Stimulated activated effector memory CD8-positive, alpha-beta T cell treated with anti-CD3 and anti-CD28 coated beads, Interleukin-12 subunit alpha, Interleukin-12 subunit beta, amount 100 ng/mL, for 72 hours (primary cell): ENCODE measurements at regions not wholly inside any gene's neighbourhood (a gene's known extent, or its start where the extent isn't known, plus 50 kb on each side); places are given as distances from the start of the nearest gene placed in this dataset.
A peak's percentile ranks its signal among the peaks of the same experiment; 100 is the strongest.

ENCODE experiments used
- ATAC-seq: fragments of 150-1000 bp; cut with Tn5 transposase; 2 replicates; pipeline ENCODE4 v1.10.0; 2021
- DNase-seq, 2 donors: peaks; one replicate each; pipeline ENCODE4 v3.0.0; 2021 to 2022; ENCODE audit warnings: low spot score in 2 of 2
- H3K27ac Mint-ChIP-seq: one replicate; pipeline ENCODE4 v1.8.0; 2022; ENCODE audit warnings: mild to moderate bottlenecking, mixed read lengths
- H3K36me3 Mint-ChIP-seq: one replicate; pipeline ENCODE4 v1.8.0; 2022; ENCODE audit warnings: mild to moderate bottlenecking, mixed read lengths
- H3K4me1 Mint-ChIP-seq: one replicate; pipeline ENCODE4 v1.8.0; 2022; ENCODE audit warnings: mixed read lengths
- H3K4me3 Mint-ChIP-seq: one replicate; pipeline ENCODE4 v1.8.0; 2022; ENCODE audit warnings: mild to moderate bottlenecking, mixed read lengths
- H3K9me3 Mint-ChIP-seq: one replicate; pipeline ENCODE4 v1.8.0; 2022; ENCODE audit warnings: mixed read lengths

DNA sequence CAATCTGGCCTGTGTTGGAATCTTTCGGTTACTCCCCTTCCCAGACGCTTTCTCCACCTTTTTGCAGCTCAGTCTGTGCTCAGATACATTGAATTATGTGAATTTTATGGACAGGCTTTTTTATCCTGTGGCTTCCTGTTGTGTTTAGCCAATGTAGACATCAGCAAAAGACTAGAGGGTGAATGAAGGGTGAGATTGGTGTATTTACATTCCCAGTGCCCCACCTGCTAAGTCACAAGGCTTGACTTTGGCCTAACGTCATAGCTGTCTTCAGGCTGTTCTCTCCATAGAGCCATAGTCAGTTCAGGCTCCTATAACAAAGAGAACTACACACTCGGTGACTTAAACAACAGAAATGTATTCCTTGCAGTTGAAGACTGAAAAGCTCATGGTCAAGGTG, 97.5 kb upstream of the FSHB start:
- H3K9me3 Mint-ChIP-seq: no peaks in the 10 kb centered on the region
- DNase-seq (no peak), ATAC-seq (no peak)
- H3K36me3 Mint-ChIP-seq: no peaks in the 10 kb centered on the region
- H3K4me3 Mint-ChIP-seq: no peak overlapping the region
- no peak overlapping the region for H3K27ac Mint-ChIP-seq
- H3K4me1 Mint-ChIP-seq: no peaks in the 10 kb centered on the region

- no peaks in the 10 kb centered on the region for H3K36me3 Mint-ChIP-seq
- no peak overlapping the region for H3K27ac Mint-ChIP-seq
- H3K4me1 Mint-ChIP-seq: no peaks in the 10 kb centered on the region
- no peak overlapping the region for H3K4me3 Mint-ChIP-seq
- H3K9me3 Mint-ChIP-seq: no peaks in the 10 kb centered on the region
- peak; percentile 26 for ATAC-seq
- no peak for DNase-seq
These were observed 87.6 kb upstream of the FSHB start for GRCh38 chr11:30143098-30143705.

DNA sequence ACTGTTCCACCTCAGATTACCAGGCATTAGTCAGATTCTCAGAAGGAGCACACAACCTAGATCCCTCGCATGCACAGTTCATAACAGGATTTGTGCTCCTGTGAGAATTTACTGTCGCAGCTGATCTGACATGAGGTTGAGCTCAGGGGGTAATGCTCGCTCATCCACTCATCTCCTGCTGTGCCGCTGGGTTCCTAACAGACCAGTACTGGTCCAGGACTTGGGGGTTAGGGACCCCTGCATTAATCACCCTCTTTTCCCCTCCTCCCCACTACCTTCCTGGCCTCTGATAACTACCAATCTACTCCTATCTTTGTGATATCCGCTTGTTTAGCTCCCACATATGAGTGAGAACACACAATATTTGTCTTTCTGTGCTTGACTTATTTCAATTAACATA, 83.5 kb upstream of the FSHB start:
- Mint-ChIP-seq H3K4me3 (no peak overlapping the region), H3K4me1 (no peaks in the 10 kb centered on the region), H3K36me3 (no peaks in the 10 kb centered on the region), H3K27ac (no peak overlapping the region), H3K9me3 (no peaks in the 10 kb centered on the region)
- no peak for DNase-seq
- no peak for ATAC-seq

GRCh38 chr11:30149998-30150397, 80.8 kb upstream of the FSHB start:
- H3K9me3 Mint-ChIP-seq: no peaks in the 10 kb centered on the region
- no peak overlapping the region for H3K4me3 Mint-ChIP-seq
- ATAC-seq: no peak

DNA sequence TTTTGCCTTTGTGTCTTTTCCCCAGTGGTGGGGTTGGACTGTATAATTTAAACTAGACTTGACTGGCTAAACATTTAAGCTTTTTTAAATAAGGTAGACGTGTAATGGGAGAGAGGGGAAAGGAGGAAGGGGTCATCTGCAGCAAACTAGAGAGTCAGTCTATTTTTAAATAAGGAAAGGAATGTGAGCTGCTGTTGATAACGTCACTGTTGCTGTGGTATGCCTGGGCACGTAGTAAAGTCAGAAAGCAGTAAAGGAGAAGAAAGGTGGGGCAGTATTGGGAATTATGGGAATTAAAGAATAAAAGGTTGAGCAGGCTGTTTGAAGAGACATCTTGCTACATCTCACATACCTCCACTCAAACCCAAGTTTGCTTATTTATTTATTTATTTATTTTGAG, 80.4 kb upstream of the FSHB start:
- Mint-ChIP-seq H3K4me1 (no peaks in the 10 kb centered on the region), H3K27ac (no peak overlapping the region), H3K4me3 (no peak overlapping the region), H3K36me3 (no peaks in the 10 kb centered on the region), H3K9me3 (no peaks in the 10 kb centered on the region)
- ATAC-seq: no peak
- DNase-seq: no peak

More at GRCh38 chr11:30149998-30150397, 80.8 kb upstream of the FSHB start:
- no peak for DNase-seq
- no peaks in the 10 kb centered on the region for H3K36me3 Mint-ChIP-seq
- H3K4me1 Mint-ChIP-seq: no peaks in the 10 kb centered on the region
- no peak overlapping the region for H3K27ac Mint-ChIP-seq

GRCh38 chr11:30153008-30153407, 77.8 kb upstream of the FSHB start:
- no peak for ATAC-seq
- DNase-seq: no peak
- H3K4me3 Mint-ChIP-seq: no peak overlapping the region

DNA sequence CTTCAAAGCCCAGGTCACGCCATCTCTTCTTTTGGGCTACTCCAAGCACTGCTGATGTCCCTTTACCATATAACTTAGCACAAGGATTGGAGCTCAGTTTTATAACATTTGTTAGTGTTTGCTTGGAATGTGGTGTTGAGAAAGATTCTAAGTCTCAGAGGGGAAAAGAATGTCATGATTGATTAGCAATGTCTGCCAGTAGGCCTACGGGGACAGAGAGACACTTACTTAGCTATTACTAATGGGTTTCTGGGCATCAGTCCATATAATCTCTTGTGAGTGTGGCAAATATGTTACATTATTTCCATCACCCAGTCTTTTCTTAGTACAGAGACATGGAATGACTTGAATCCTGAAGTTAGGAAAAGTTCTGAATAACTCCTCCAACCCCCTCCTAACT, 75.4 kb upstream of the FSHB start:
- no peak overlapping the region for H3K27ac Mint-ChIP-seq
- no peaks in the 10 kb centered on the region for H3K9me3 Mint-ChIP-seq
- no peaks in the 10 kb centered on the region for H3K4me1 Mint-ChIP-seq
- no peak overlapping the region for H3K4me3 Mint-ChIP-seq
- no peaks in the 10 kb centered on the region for H3K36me3 Mint-ChIP-seq
- DNase-seq: no peak
- ATAC-seq: no peak

More at GRCh38 chr11:30153008-30153407, 77.8 kb upstream of the FSHB start:
- Mint-ChIP-seq H3K27ac (no peak overlapping the region), H3K9me3 (no peaks in the 10 kb centered on the region), H3K36me3 (no peaks in the 10 kb centered on the region), H3K4me1 (no peaks in the 10 kb centered on the region)

DNA sequence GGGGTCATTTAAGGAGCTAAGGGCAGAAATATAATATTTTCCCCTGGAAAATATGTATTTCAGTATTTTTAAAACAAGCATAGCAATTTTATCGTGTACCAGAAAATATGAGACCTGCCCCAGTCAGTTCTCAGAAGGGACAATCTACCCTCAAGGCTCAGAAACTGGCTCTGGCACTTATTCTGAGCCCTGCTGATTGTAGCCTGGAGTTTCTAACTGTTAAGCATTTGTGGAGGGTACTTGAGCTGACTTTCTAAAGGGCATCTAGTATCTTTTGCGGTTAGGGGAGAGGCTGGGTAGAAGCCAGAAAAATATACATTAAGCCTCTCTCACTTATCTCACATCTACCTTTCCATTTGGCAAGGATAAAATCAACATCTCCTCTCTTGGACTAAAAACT, 71.3 kb upstream of the FSHB start:
- H3K4me1 Mint-ChIP-seq: no peaks in the 10 kb centered on the region
- H3K36me3 Mint-ChIP-seq: no peaks in the 10 kb centered on the region
- H3K27ac Mint-ChIP-seq: no peak overlapping the region
- H3K9me3 Mint-ChIP-seq: peaks cover 2% of the 10 kb centered on the region
- no peak for ATAC-seq
- H3K4me3 Mint-ChIP-seq: no peak overlapping the region
- no peak for DNase-seq

DNA sequence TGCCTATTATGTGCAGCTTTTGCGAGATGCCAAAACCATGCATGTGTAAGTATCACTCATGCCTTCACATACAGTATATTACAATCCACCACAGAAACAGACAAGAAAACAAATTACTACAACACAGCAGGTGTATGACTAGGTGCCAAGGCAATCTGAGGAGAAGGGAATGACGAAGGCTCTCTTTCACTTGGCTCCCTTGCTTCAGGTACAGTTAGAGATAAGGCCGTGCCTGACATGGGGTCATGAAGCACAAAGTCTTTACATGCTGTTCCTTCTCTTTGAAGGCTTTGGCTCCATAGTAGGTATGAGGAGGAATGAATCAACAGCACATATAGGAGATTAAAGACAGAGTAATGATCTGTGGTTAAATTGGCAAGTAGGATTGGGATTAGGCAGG, 65.2 kb upstream of the FSHB start:
- Mint-ChIP-seq H3K4me3 (no peak overlapping the region), H3K4me1 (no peaks in the 10 kb centered on the region), H3K36me3 (no peaks in the 10 kb centered on the region), H3K27ac (no peak overlapping the region), H3K9me3 (peaks cover 2% of the 10 kb centered on the region)
- no peak for DNase-seq
- ATAC-seq: no peak

DNA sequence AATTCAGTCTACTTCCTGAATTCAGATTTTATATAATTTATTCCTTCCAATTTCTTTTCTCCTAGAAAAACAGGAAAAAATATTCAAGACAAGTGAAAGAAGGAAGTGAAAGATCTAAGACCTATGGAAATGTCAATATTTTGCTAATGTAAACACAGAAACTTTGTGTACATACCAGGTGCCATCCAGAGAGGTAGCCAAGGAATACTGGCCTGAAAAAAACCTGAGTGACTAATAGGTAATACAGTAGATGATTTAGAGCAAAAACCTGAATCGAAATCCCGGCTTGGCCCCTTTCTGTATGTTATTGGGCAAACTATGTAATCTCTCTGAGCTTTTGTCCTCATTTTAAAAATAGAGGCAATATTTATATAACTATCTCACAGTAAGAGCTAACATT, 59.2 kb upstream of the FSHB start:
- H3K4me3 Mint-ChIP-seq: no peak overlapping the region
- H3K4me1 Mint-ChIP-seq: no peaks in the 10 kb centered on the region
- no peak for DNase-seq
- H3K27ac Mint-ChIP-seq: no peak overlapping the region
- no peak for ATAC-seq
- no peaks in the 10 kb centered on the region for H3K36me3 Mint-ChIP-seq
- no peaks in the 10 kb centered on the region for H3K9me3 Mint-ChIP-seq

DNA sequence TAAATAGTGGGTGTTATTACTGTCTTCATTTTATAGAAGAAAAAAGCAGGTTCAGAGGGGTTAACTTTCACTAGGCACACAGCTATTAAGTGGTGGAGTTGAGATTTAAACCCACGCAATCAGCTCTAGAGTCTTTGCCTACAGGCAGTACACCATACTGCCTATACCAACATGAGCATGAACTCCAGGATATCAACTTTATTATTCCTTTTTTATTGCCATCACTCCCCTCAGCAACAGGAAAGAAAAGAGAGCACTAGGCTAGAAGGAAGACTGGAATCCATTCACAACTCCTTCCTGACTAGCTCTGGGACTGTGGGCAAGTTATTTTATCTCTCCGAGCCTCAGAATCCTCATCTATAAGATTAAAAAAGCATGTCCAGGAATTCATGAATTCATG, 58.7 kb upstream of the FSHB start:
- Mint-ChIP-seq H3K4me1 (no peaks in the 10 kb centered on the region), H3K4me3 (no peak overlapping the region), H3K9me3 (no peaks in the 10 kb centered on the region), H3K36me3 (no peaks in the 10 kb centered on the region), H3K27ac (no peak overlapping the region)
- no peak for DNase-seq
- no peak for ATAC-seq

DNA sequence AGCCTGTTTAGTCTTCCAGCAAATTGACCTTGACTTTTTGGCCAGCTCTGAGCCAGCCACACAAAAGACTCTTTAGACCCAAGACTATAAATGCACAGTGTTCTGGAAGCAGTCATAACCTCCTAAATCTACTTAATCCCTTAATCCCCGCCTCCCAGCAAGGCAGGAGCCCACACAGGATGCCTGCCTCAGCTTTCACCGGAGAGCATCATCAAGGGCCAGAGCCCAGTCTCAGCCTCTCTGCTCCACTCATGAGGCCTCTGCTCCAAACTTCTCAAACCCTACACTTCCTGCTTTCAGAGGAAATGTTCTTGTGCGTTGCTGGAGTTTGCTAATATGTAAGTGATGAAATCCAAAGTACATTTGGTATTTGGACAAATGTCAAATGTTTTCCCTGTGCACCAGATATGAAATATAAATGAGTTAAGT, 57.9 kb upstream of the FSHB start:
- no peak overlapping the region for H3K27ac Mint-ChIP-seq
- H3K9me3 Mint-ChIP-seq: no peaks in the 10 kb centered on the region
- H3K36me3 Mint-ChIP-seq: no peaks in the 10 kb centered on the region
- no peaks in the 10 kb centered on the region for H3K4me1 Mint-ChIP-seq
- DNase-seq: no peak
- no peak for ATAC-seq
- no peak overlapping the region for H3K4me3 Mint-ChIP-seq

- ATAC-seq (no peak), DNase-seq (no peak)
- Mint-ChIP-seq H3K4me3 (no peak overlapping the region), H3K4me1 (no peaks in the 10 kb centered on the region), H3K36me3 (no peaks in the 10 kb centered on the region), H3K27ac (no peak overlapping the region), H3K9me3 (no peaks in the 10 kb centered on the region)
These were observed 56.4 kb upstream of the FSHB start for GRCh38 chr11:30174265-30175020.
